B cell (primary cell): ENCODE measurements at regions not wholly inside any gene's neighbourhood (a gene's known extent, or its start where the extent isn't known, plus 50 kb on each side); places are given as distances from the start of the nearest gene placed in this dataset.

ENCODE experiments used
- ATAC-seq: fragments of 200-7000 bp; cut with Tn5 transposase; one replicate; pipeline ENCODE4 v1.10.0; 2021; ENCODE audit warnings: low read depth, mild to moderate bottlenecking, moderate number of reproducible peaks, moderate library complexity
- CTCF ChIA-PET: fragments of 350-600 bp; sonication (Branson Sonifier 250); formaldehyde crosslinking; loops from one replicate; lab custom pipeline; 2021; ENCODE audit warnings: antibody characterized with exemption, inconsistent platforms; lab: Charles Lee
- POLR2A ChIA-PET: fragments of 350-600 bp; sonication (Branson Sonifier 250); formaldehyde crosslinking; loops from one replicate; lab custom pipeline; 2021; ENCODE audit warnings: antibody characterized with exemption; lab: Charles Lee
- DNase-seq: peaks from one replicate; pipeline ENCODE4 v3.0.0; 2013
- H2AFZ ChIP-seq: 2 replicates; pipeline ENCODE4 v1.6.1; 2012; ENCODE audit warnings: mild to moderate bottlenecking, low read depth, low read length; ENCODE audit not compliant: insufficient read depth, poor library complexity, severe bottlenecking
- H3K27ac ChIP-seq, 2 donors: 1 replicate in 1 of 2; 2 replicates in 1 of 2; pipeline ENCODE4 v1.5.1; 2012 to 2013; ENCODE audit warnings: low read length in 2 of 2, mild to moderate bottlenecking in 2 of 2, moderate library complexity in 1 of 2
- H3K27me3 ChIP-seq, 4 experiments: fragments of 200-600 bp in 1 of 4; sonication (generic) in 1 of 4; replicated peaks in 1 of 4; 1 replicate in 2 of 4; 2 replicates in 2 of 4; pipeline versions ENCODE4 v1.6.1 to v1.7.0; 2013 to 2016; ENCODE audit warnings: low read length in 3 of 4, mild to moderate bottlenecking in 2 of 4, mixed read lengths in 1 of 4, moderate library complexity in 1 of 4; ENCODE audit not compliant: insufficient read depth in 4 of 4, control insufficient read depth in 3 of 4; ENCODE audit errors: control extremely low read depth in 1 of 4
- H3K36me3 ChIP-seq, 2 experiments: replicated peaks in 1 of 2; 1 replicate in 1 of 2; 2 replicates in 1 of 2; pipeline versions ENCODE4 v1.6.1 to v1.7.1; 2013; ENCODE audit warnings: low read length in 1 of 2; ENCODE audit not compliant: insufficient read depth in 2 of 2, control insufficient read depth in 1 of 2; ENCODE audit errors: control extremely low read depth in 1 of 2, extremely low read depth in 1 of 2
- H3K4me1 ChIP-seq, 2 donors: fragments of 200-600 bp in 1 of 2; sonication (generic) in 1 of 2; 1 replicate in 1 of 2; 2 replicates in 1 of 2; pipeline versions ENCODE4 v1.5.1 to v1.6.1; 2013 to 2017; ENCODE audit warnings: low read length in 2 of 2; ENCODE audit not compliant: control insufficient read depth in 2 of 2, insufficient read depth in 2 of 2
- H3K4me2 ChIP-seq: replicated peaks from 2 replicates; pipeline ENCODE3; 2012; ENCODE audit warnings: mild to moderate bottlenecking, low read depth, low read length; ENCODE audit not compliant: poor library complexity, severe bottlenecking
- H3K4me3 ChIP-seq, 5 experiments: fragments of 200-600 bp in 1 of 5; sonication (generic) in 1 of 5; 1 replicate in 3 of 5; 2 replicates in 2 of 5; pipeline versions ENCODE4 v1.5.1 to v1.7.0; 2011 to 2016; ENCODE audit warnings: low read length in 4 of 5, mild to moderate bottlenecking in 4 of 5, low read depth in 2 of 5, control low read depth in 1 of 5, moderate library complexity in 1 of 5; ENCODE audit not compliant: insufficient read depth in 1 of 5; ENCODE audit errors: control extremely low read depth in 1 of 5, extremely low read depth in 1 of 5
- H3K79me2 ChIP-seq: fragments of 200-600 bp; sonication (generic); one replicate; pipeline ENCODE4 v1.6.0; 2016; ENCODE audit warnings: low read length; ENCODE audit not compliant: control insufficient read depth, insufficient read depth
- H3K9ac ChIP-seq: fragments of 200-600 bp; sonication (generic); 2 replicates; pipeline ENCODE4 v1.6.1; 2017; ENCODE audit warnings: mild to moderate bottlenecking, low read length, moderate library complexity
- H3K9me3 ChIP-seq, 3 donors: one replicate each; pipeline versions ENCODE4 v1.6.1 to v1.7.1; 2013; ENCODE audit warnings: low read length in 2 of 3; ENCODE audit not compliant: control insufficient read depth in 2 of 3, insufficient read depth in 1 of 3; ENCODE audit errors: control extremely low read depth in 1 of 3
- H4K20me1 ChIP-seq: 2 replicates; pipeline ENCODE4 v1.6.0; 2012; ENCODE audit warnings: mild to moderate bottlenecking, low read length; ENCODE audit not compliant: insufficient read depth, control insufficient read depth, poor library complexity, severe bottlenecking
- H3K27ac Mint-ChIP-seq: one replicate; pipeline ENCODE4 v1.8.0; 2021; ENCODE audit warnings: mixed read lengths
- H3K27me3 Mint-ChIP-seq: one replicate; pipeline ENCODE4 v1.8.0; 2021; ENCODE audit warnings: mixed read lengths
- H3K4me1 Mint-ChIP-seq: one replicate; pipeline ENCODE4 v1.8.0; 2021; ENCODE audit warnings: mixed read lengths
- H3K4me3 Mint-ChIP-seq: one replicate; pipeline ENCODE4 v1.8.0; 2021; ENCODE audit warnings: mixed read lengths
- H3K9me3 Mint-ChIP-seq: one replicate; pipeline ENCODE4 v1.8.0; 2022; ENCODE audit warnings: mixed read lengths; ENCODE audit not compliant: insufficient read depth
- CTCF ChIP-seq: fragments of 200-600 bp; IDR thresholded peaks from one replicate; pipeline ENCODE4 v1.8.0; 2022; ENCODE audit warnings: antibody characterized with exemption, mild to moderate bottlenecking
- EZH2 ChIP-seq: IDR thresholded peaks from 2 replicates; pipeline ENCODE4 v1.6.1; 2012; ENCODE audit warnings: borderline replicate concordance, low read depth, mild to moderate bottlenecking, moderate library complexity, low read length; ENCODE audit not compliant: insufficient read depth, poor library complexity, severe bottlenecking
- WGBS: methylation state at CpG from one replicate; pipeline ENCODE4 v1.1.5; 2013; ENCODE audit warnings: missing lambda C conversion rate; ENCODE audit not compliant: insufficient coverage; 5-methylcytosine and 5-hydroxymethylcytosine counted together
- intact Hi-C: fragments of 100-400 bp; cut with micrococcal nuclease; formaldehyde crosslinking; loops from one replicate; pipeline ENCODE4 v1.10.0; 2022

GRCh38 chr4:35342833-35343232 lies 901.5 kb downstream of the ARAP2 start:
- no peaks in the 10 kb centered on the region for H3K79me2 ChIP-seq
- no peak overlapping the region for H3K4me3 ChIP-seq
- no peaks in the 10 kb centered on the region for H3K27me3 Mint-ChIP-seq

GRCh38 chr4:35347276-35347675 lies 897.0 kb downstream of the ARAP2 start:
- Histone ChIP-seq H3K27ac (no peak overlapping the region), H3K9me3 (peaks cover 0 to 8% (median 6%) of the 10 kb centered on the region in 3 donors), H3K27me3 (no peaks in the 10 kb centered on the region), H2AFZ (no peak overlapping the region), H3K79me2 (no peaks in the 10 kb centered on the region), H3K36me3 (no peaks in the 10 kb centered on the region), H3K4me2 (no peak overlapping the region), H4K20me1 (no peaks in the 10 kb centered on the region), H3K9ac (no peak overlapping the region), H3K4me1 (no peaks in the 10 kb centered on the region), H3K4me3 (no peak overlapping the region)
- POLR2A ChIA-PET = no interaction called here
- WGBS = 83% methylated on average over 2 of the region's 2 CpGs
- Mint-ChIP-seq H3K9me3 (peaks cover 10% of the 10 kb centered on the region), H3K27ac (no peak overlapping the region), H3K4me3 (no peak overlapping the region), H3K27me3 (no peaks in the 10 kb centered on the region), H3K4me1 (no peaks in the 10 kb centered on the region)
- ATAC-seq (no peak), DNase-seq (no peak)
- intact Hi-C loops = no loop called here
- CTCF ChIA-PET = no interaction called here
- TF ChIP-seq CTCF (no peak), EZH2 (no peak)

More at GRCh38 chr4:35342833-35343232, 901.5 kb downstream of the ARAP2 start:
- no peaks in the 10 kb centered on the region for H3K4me1 ChIP-seq
- H3K9me3 Mint-ChIP-seq = peaks cover 9% of the 10 kb centered on the region
- H3K9ac ChIP-seq = no peak overlapping the region
- no peak for DNase-seq
- no peaks in the 10 kb centered on the region for H3K4me1 Mint-ChIP-seq
- no peaks in the 10 kb centered on the region for H3K36me3 ChIP-seq
- CTCF ChIA-PET = no interaction called here
- no peak overlapping the region for H3K27ac Mint-ChIP-seq
- POLR2A ChIA-PET = no interaction called here
- H3K27ac ChIP-seq = no peak overlapping the region
- no peaks in the 10 kb centered on the region for H3K9me3 ChIP-seq
- WGBS = no CpG with 5 or more reads among the region's 2 CpGs
- H3K27me3 ChIP-seq = no peaks in the 10 kb centered on the region
- ATAC-seq = no peak
- H3K4me2 ChIP-seq = no peak overlapping the region
- no peak for TF ChIP-seq EZH2
- no peak for TF ChIP-seq CTCF
- intact Hi-C loops = no loop called here
- no peaks in the 10 kb centered on the region for H4K20me1 ChIP-seq
- H3K4me3 Mint-ChIP-seq = no peak overlapping the region
- H2AFZ ChIP-seq = no peak overlapping the region
